HepG2 (cell line): ENCODE measurements at regions not wholly inside any gene's neighbourhood (a gene's known extent, or its start where the extent isn't known, plus 50 kb on each side); places are given as distances from the start of the nearest gene placed in this dataset.

Experiments
- ATAC-seq: fragments of 200-7000 bp; cut with Tn5 transposase; 3 replicates; pipeline ENCODE4 v1.9.1; 2020; ENCODE audit warnings: mild to moderate bottlenecking, moderate library complexity
- BruUV-seq: library from RNA; stranded (reverse); fragments of 400-500 nt; replicated peaks from 2 replicates; lab custom pipeline; 2021; lab: Mats Ljungman, UMichigan
- CTCF ChIA-PET: fragments of 300-600 bp; formaldehyde crosslinking; extraction: SDS; loops from one replicate; lab custom pipeline; 2021; ENCODE audit warnings: low total read pairs, inconsistent platforms, low intra/inter-chr PET ratio; lab: Yijun Ruan, JAX
- POLR2A ChIA-PET: fragments of 350-600 bp; sonication (Branson Sonifier 250); formaldehyde crosslinking; loops from one replicate; lab custom pipeline; 2020; ENCODE audit warnings: antibody characterized with exemption, inconsistent platforms; lab: Yijun Ruan, JAX
- DNase-seq: peaks from one replicate; pipeline ENCODE4 v3.0.0-alpha.2; 2015; ENCODE audit warnings: low spot score
- FAIRE-seq: peaks from 3 replicates; lab custom pipeline; 2011; peaks lifted over from hg19 to GRCh38; lab: Jason Lieb, UNC
- H2AFZ ChIP-seq: one replicate; pipeline ENCODE4 v1.6.1; 2011; ENCODE audit warnings: low read length, inconsistent platforms
- H3K27ac ChIP-seq: fragments of 300-600 bp; 3 replicates; pipeline ENCODE4 v1.8.0; 2011; ENCODE audit warnings: mixed run types, mild to moderate bottlenecking, mixed read lengths, low read length, inconsistent platforms; ENCODE audit not compliant: insufficient read depth; ENCODE audit errors: extremely low read length
- H3K27me3 ChIP-seq, 2 experiments: fragments of 200-600 bp in 1 of 2; 2 replicates in 1 of 2; 3 replicates in 1 of 2; pipeline versions ENCODE4 v1.6.0 to v1.8.0; 2011; ENCODE audit warnings: low read length in 2 of 2, mild to moderate bottlenecking in 2 of 2, moderate library complexity in 2 of 2, inconsistent platforms in 1 of 2; ENCODE audit not compliant: insufficient read depth in 2 of 2, control insufficient read depth in 1 of 2
- H3K36me3 ChIP-seq, 2 experiments: fragments of 200-600 bp in 1 of 2; replicated peaks in 1 of 2; 2 replicates in 1 of 2; 3 replicates in 1 of 2; pipeline versions ENCODE4 v1.5.1 to v1.8.0; 2011; ENCODE audit warnings: low read length in 2 of 2, inconsistent platforms in 1 of 2; ENCODE audit not compliant: insufficient read depth in 2 of 2, control insufficient read depth in 1 of 2
- H3K4me1 ChIP-seq: 2 replicates; pipeline ENCODE4 v1.5.1; 2012; ENCODE audit warnings: low read length, inconsistent platforms; ENCODE audit not compliant: insufficient read depth
- H3K4me2 ChIP-seq: 2 replicates; pipeline ENCODE4 v1.6.0; 2011; ENCODE audit warnings: low read depth, low read length, inconsistent platforms
- H3K4me3 ChIP-seq, 3 experiments: fragments of 200-600 bp in 1 of 3; sonication (generic), shearing (Covaris generic) in 1 of 3; replicated peaks in 1 of 3; 2 replicates each; pipeline ENCODE4 v1.5.1; 2011 to 2016; ENCODE audit warnings: low read length in 3 of 3, inconsistent platforms in 2 of 3, low read depth in 2 of 3, mild to moderate bottlenecking in 2 of 3, control low read depth in 1 of 3, mixed read lengths in 1 of 3; ENCODE audit not compliant: insufficient read depth in 1 of 3
- H3K79me2 ChIP-seq: one replicate; pipeline ENCODE4 v1.6.1; 2011; ENCODE audit warnings: low read length, inconsistent platforms; ENCODE audit not compliant: insufficient read depth
- H3K9ac ChIP-seq: 2 replicates; pipeline ENCODE4 v1.6.0; 2011; ENCODE audit warnings: mild to moderate bottlenecking, low read depth, low read length, inconsistent platforms; ENCODE audit not compliant: insufficient read depth
- H3K9me3 ChIP-seq: 2 replicates; pipeline ENCODE4 v1.5.1; 2012; ENCODE audit warnings: mild to moderate bottlenecking, low read length
- H4K20me1 ChIP-seq: 2 replicates; pipeline ENCODE4 v1.6.0; 2011; ENCODE audit warnings: inconsistent platforms, mild to moderate bottlenecking, low read length, moderate library complexity; ENCODE audit not compliant: insufficient read depth
- CBX1 ChIP-seq: IDR thresholded peaks from one replicate; pipeline ENCODE4 v1.6.1; 2016; ENCODE audit warnings: antibody characterized with exemption, low read depth
- ELF4 ChIP-seq: sonication (generic); formaldehyde crosslinking; IDR thresholded peaks from 2 replicates; pipeline ENCODE4 v1.5.0; 2020; ENCODE audit warnings: missing genetic modification reagents, mild to moderate bottlenecking, moderate library complexity, borderline replicate concordance
- ETV6 ChIP-seq: sonication (generic); formaldehyde crosslinking; conservative IDR thresholded peaks from 2 replicates; pipeline ENCODE4 v1.4.0; 2020; ENCODE audit warnings: missing genetic modification reagents
- ISX ChIP-seq: sonication (generic); formaldehyde crosslinking; conservative IDR thresholded peaks from 2 replicates; pipeline ENCODE4 v1.5.0; 2020; ENCODE audit warnings: missing genetic modification reagents
- MIER3 ChIP-seq: IDR thresholded peaks from 2 replicates; pipeline ENCODE4 v1.6.1; 2016; ENCODE audit warnings: missing compliant biosample characterization, borderline replicate concordance
- NKX3-1 ChIP-seq: sonication (generic); formaldehyde crosslinking; IDR thresholded peaks from 2 replicates; pipeline ENCODE4 v1.5.0; 2020; ENCODE audit warnings: missing genetic modification reagents
- ONECUT2 ChIP-seq: sonication (generic); formaldehyde crosslinking; IDR thresholded peaks from 2 replicates; pipeline ENCODE4 v1.4.0; 2020; ENCODE audit warnings: missing genetic modification reagents
- RFX1 ChIP-seq: fragments of 450-650 bp; IDR thresholded peaks from 2 replicates; pipeline ENCODE4 v1.6.1; 2017
- ZEB1 ChIP-seq: IDR thresholded peaks from 2 replicates; pipeline ENCODE4 v1.6.1; 2012; ENCODE audit warnings: mild to moderate bottlenecking, low read depth, inconsistent platforms; ENCODE audit not compliant: insufficient replicate concordance
- ZHX2 ChIP-seq, 2 experiments: sonication (generic) in 1 of 2; formaldehyde crosslinking in 1 of 2; IDR thresholded peaks; 2 replicates each; pipeline versions ENCODE4 v1.6.1 to v1.9.0; 2014 to 2022; ENCODE audit warnings: antibody characterized with exemption in 1 of 2, borderline replicate concordance in 1 of 2, inconsistent platforms in 1 of 2, low read depth in 1 of 2, missing genetic modification reagents in 1 of 2
- ZNF34 ChIP-seq: sonication (generic); formaldehyde crosslinking; IDR thresholded peaks from 2 replicates; pipeline ENCODE4 v1.4.0; 2020; ENCODE audit warnings: mild to moderate bottlenecking, missing genetic modification reagents, borderline replicate concordance
- ZNF468 ChIP-seq: sonication (generic); formaldehyde crosslinking; IDR thresholded peaks from 2 replicates; pipeline ENCODE4 v1.8.0; 2022; ENCODE audit warnings: mild to moderate bottlenecking, moderate library complexity, missing genetic modification reagents
- ZNF557 ChIP-seq: sonication (generic); formaldehyde crosslinking; IDR thresholded peaks from 2 replicates; pipeline ENCODE4 v1.4.0; 2020; ENCODE audit warnings: missing genetic modification reagents
- WGBS: methylation state at CpG from one replicate; pipeline ENCODE4 v1.1.6; 2017; ENCODE audit warnings: low lambda C conversion rate; 5-methylcytosine and 5-hydroxymethylcytosine counted together
- in situ Hi-C: cut with HindIII; loops from 2 replicates; pipeline ENCODE4 v1.10.0; 2017; ENCODE audit warnings: low pct_unique_long_range_greater_than_20kb; ENCODE audit not compliant: extremely low pct_ligation_motif_present
- intact Hi-C: fragments of 100-400 bp; cut with micrococcal nuclease; formaldehyde crosslinking; loops from one replicate; pipeline ENCODE4 v1.10.0; 2022; ENCODE audit not compliant: unreplicated experiment

- no peaks in the 10 kb centered on the region for H3K79me2 ChIP-seq
- CTCF ChIA-PET = no interaction called here
- TF ChIP-seq ISX (CRISPR knock-in tag) = no peak
- TF ChIP-seq ETV6 = no peak
- no peak for TF ChIP-seq NKX3-1 (CRISPR knock-in tag)
- no peak for TF ChIP-seq RFX1
- TF ChIP-seq MIER3 = no peak
- TF ChIP-seq ZHX2 (IDR thresholded peaks at IDR 0.05; ENCODE audit: low read depth) = no peak
- TF ChIP-seq ZHX2 (CRISPR knock-in tag; IDR thresholded peaks at IDR 0.05; ENCODE audit: borderline replicate concordance) = no peak
- no peak for TF ChIP-seq ONECUT2 (CRISPR knock-in tag)
- TF ChIP-seq ZEB1 = no peak
- TF ChIP-seq ZNF34 (CRISPR knock-in tag) = no peak
- TF ChIP-seq CBX1 = no peak
- no peak for TF ChIP-seq ZNF557
- no peak for TF ChIP-seq ZNF468 (CRISPR knock-in tag)
- TF ChIP-seq ELF4 (CRISPR knock-in tag) = no peak
- no peaks in the 10 kb centered on the region for H3K4me1 ChIP-seq
- peaks cover 16% of the 10 kb centered on the region for H3K9me3 ChIP-seq
- WGBS = 17% methylated on average over 3 of the region's 3 CpGs
- no peak overlapping the region for H3K4me3 ChIP-seq
- POLR2A ChIA-PET = no interaction called here
- no peak overlapping the region for H3K9ac ChIP-seq
- in situ Hi-C loops = no loop called here
- no peak for FAIRE-seq
- intact Hi-C loops = no loop called here
- no peak overlapping the region for H2AFZ ChIP-seq
- DNase-seq = no peak
- H3K27ac ChIP-seq = no peak overlapping the region
- H3K4me2 ChIP-seq = no peak overlapping the region
- no peaks in the 10 kb centered on the region for H4K20me1 ChIP-seq
- no TSS peak for BruUV-seq
- H3K36me3 ChIP-seq = no peaks in the 10 kb centered on the region
- ATAC-seq = no peak
- no peaks in the 10 kb centered on the region for H3K27me3 ChIP-seq
These were observed 850.4 kb downstream of the STIM2 start for GRCh38 chr4:27711041-27711440.
